Psoas muscle (tissue), 7 donors: ENCODE measurements at regions not wholly inside any gene's neighbourhood (a gene's known extent, or its start where the extent isn't known, plus 50 kb on each side); places are given as distances from the start of the nearest gene placed in this dataset.

Experiments
- ATAC-seq, 4 donors: fragments of 200-7000 bp; cut with Tn5 transposase; one replicate each; pipeline ENCODE4 v1.9.1; 2020; ENCODE audit warnings: moderate library complexity in 3 of 4, mild to moderate bottlenecking in 2 of 4
- DNase-seq, 2 donors: peaks; one replicate each; pipeline ENCODE4 v3.0.0-alpha.2; 2020
- H3K27ac ChIP-seq: fragments of 200-600 bp; one replicate; pipeline ENCODE4 v1.8.0; 2022
- H3K27me3 ChIP-seq, 3 donors: fragments of 200-600 bp in 1 of 3; one replicate each; pipeline versions ENCODE4 v1.6.1 to v1.8.0; 2013 to 2022; ENCODE audit warnings: low read length in 2 of 3, mild to moderate bottlenecking in 2 of 3, moderate library complexity in 1 of 3; ENCODE audit not compliant: insufficient read depth in 3 of 3
- H3K36me3 ChIP-seq, 2 donors: fragments of 200-600 bp in 1 of 2; one replicate each; pipeline versions ENCODE4 v1.6.1 to v1.8.0; 2013 to 2022; ENCODE audit warnings: low read depth in 1 of 2, mild to moderate bottlenecking in 1 of 2, moderate library complexity in 1 of 2; ENCODE audit not compliant: insufficient read depth in 1 of 2
- H3K4me1 ChIP-seq: fragments of 200-600 bp; one replicate; pipeline ENCODE4 v1.8.0; 2022
- H3K4me3 ChIP-seq: fragments of 200-600 bp; one replicate; pipeline ENCODE4 v1.8.0; 2022; ENCODE audit warnings: mild to moderate bottlenecking
- H3K9me3 ChIP-seq: fragments of 200-600 bp; one replicate; pipeline ENCODE4 v1.8.0; 2022
- CTCF ChIP-seq: fragments of 200-600 bp; IDR thresholded peaks from one replicate; pipeline ENCODE4 v1.8.0; 2022; ENCODE audit warnings: antibody characterized with exemption
- WGBS, 3 donors: extraction: QIAGEN DNeasy Blood & Tissue Kit; methylation state at CpG; one replicate each; pipeline versions ENCODE4 v1.1.6 to v1.1.7; 2013; 5-methylcytosine and 5-hydroxymethylcytosine counted together
- intact Hi-C, 2 donors: fragments of 100-400 bp; cut with DNase I; formaldehyde crosslinking; loops; one replicate each; pipeline versions ENCODE4 v1.11.0 to v1.14.2; 2022
- donor health status: healthy with polysubstance abuse.
- donor health status: DM: no; HTN: no; CAD: no; lungs with moderate emphysema.
- donor health status: Bipolar disorder and iron deficiency.
- donor health status: healthy.
- donor health status: DM: yes; HTN: yes; CAD: no.
- donor health status: DM: no; HTN: no; CAD: no.
- donor health status: DM: yes; HTN: yes; CAD: no.

GRCh38 chr16:85991425-85991824 is 92.5 kb downstream of the IRF8 start:
- ATAC-seq, result no peak
- H3K4me3 ChIP-seq, result no peak overlapping the region
- no peak overlapping the region for H3K27ac ChIP-seq
- H3K9me3 ChIP-seq, result no peaks in the 10 kb centered on the region
- no peaks in the 10 kb centered on the region for H3K4me1 ChIP-seq
- peaks cover 0 to 56% (median 5%) of the 10 kb centered on the region in 3 donors for H3K27me3 ChIP-seq
- no peaks in the 10 kb centered on the region for H3K36me3 ChIP-seq
- no peak for TF ChIP-seq CTCF
- no peak for DNase-seq
- 42 to 60% (median 54%) methylated on average over 7 of the region's 7 CpGs for WGBS, 3 donors
- intact Hi-C loops, result no loop called here

- peaks cover 0 to 57% (median 5%) of the 10 kb centered on the region in 3 donors for H3K27me3 ChIP-seq
- no peak for ATAC-seq
These were observed 92.9 kb downstream of the IRF8 start for GRCh38 chr16:85991856-85992255.

GRCh38 chr16:85992359-85992758 is 93.4 kb downstream of the IRF8 start:
- no peak for DNase-seq
- no peak overlapping the region for H3K4me3 ChIP-seq
- intact Hi-C loops, result no loop called here
- H3K27me3 ChIP-seq, result peaks cover 0 to 57% (median 7%) of the 10 kb centered on the region in 3 donors
- H3K9me3 ChIP-seq, result no peaks in the 10 kb centered on the region
- H3K27ac ChIP-seq, result no peak overlapping the region
- WGBS, 3 donors, result 42 to 48% (median 46%) methylated on average over 10 of the region's 10 CpGs
- no peak for ATAC-seq
- no peaks in the 10 kb centered on the region for H3K4me1 ChIP-seq
- H3K36me3 ChIP-seq, result no peaks in the 10 kb centered on the region
- no peak for TF ChIP-seq CTCF

More at GRCh38 chr16:85991856-85992255, 92.9 kb downstream of the IRF8 start:
- Histone ChIP-seq H3K4me1 (no peaks in the 10 kb centered on the region), H3K9me3 (no peaks in the 10 kb centered on the region), H3K4me3 (no peak overlapping the region), H3K27ac (no peak overlapping the region), H3K36me3 (no peaks in the 10 kb centered on the region)
- WGBS, 3 donors, result 42 to 63% (median 56%) methylated on average over 5 of the region's 5 CpGs
- DNase-seq, result no peak
- no peak for TF ChIP-seq CTCF
- intact Hi-C loops, result no loop called here

- Histone ChIP-seq H3K4me1 (no peaks in the 10 kb centered on the region), H3K36me3 (no peaks in the 10 kb centered on the region), H3K9me3 (no peaks in the 10 kb centered on the region), H3K4me3 (no peak overlapping the region), H3K27ac (no peak overlapping the region), H3K27me3 (peaks cover 0 to 56% (median 7%) of the 10 kb centered on the region in 3 donors)
- ATAC-seq (no peak), DNase-seq (no peak)
- intact Hi-C loops, result no loop called here
- WGBS, 3 donors, result 31 to 45% (median 36%) methylated on average over 2 of the region's 2 CpGs
- TF ChIP-seq CTCF, result no peak
These were observed 93.8 kb downstream of the IRF8 start for GRCh38 chr16:85992779-85993178.
